ENCODE measurements at regions not wholly inside any gene's neighbourhood (a gene's known extent, or its start where the extent isn't known, plus 50 kb on each side); places are given as distances from the start of the nearest gene placed in this dataset.

GRCh38 chr9:119961774-119962424 is 592.7 kb upstream of the BRINP1 start:
- DNase-seq (ENCODE audit: low read depth, low spot score), result peak; percentile 67
- TF ChIP-seq CTCF (conservative IDR thresholded peaks at IDR 0.05), result peak; percentile 74
- H3K9me3 Mint-ChIP-seq, result no peaks in the 10 kb centered on the region

GRCh38 chr9:119959846-119960545 is 590.8 kb upstream of the BRINP1 start:
- H3K27me3 Mint-ChIP-seq (ENCODE audit: low read depth), result peaks cover 25% of the 10 kb centered on the region
- no peak for DNase-seq (ENCODE audit: low read depth, low spot score)
- no peaks in the 10 kb centered on the region for H3K9me3 Mint-ChIP-seq
- TF ChIP-seq CTCF (conservative IDR thresholded peaks at IDR 0.05), result no peak
- H3K36me3 Mint-ChIP-seq (ENCODE audit: low read depth), result no peaks in the 10 kb centered on the region
- H3K4me1 Mint-ChIP-seq, result no peaks in the 10 kb centered on the region
- H3K4me3 Mint-ChIP-seq, result no peak overlapping the region
- H3K27ac Mint-ChIP-seq (ENCODE audit: unreplicated experiment), result no peak overlapping the region

More at GRCh38 chr9:119961774-119962424, 592.7 kb upstream of the BRINP1 start:
- H3K36me3 Mint-ChIP-seq (ENCODE audit: low read depth), result no peaks in the 10 kb centered on the region
- no peak overlapping the region for H3K4me3 Mint-ChIP-seq
- peaks cover 36% of the 10 kb centered on the region for H3K27me3 Mint-ChIP-seq (ENCODE audit: low read depth)
- H3K4me1 Mint-ChIP-seq, result no peaks in the 10 kb centered on the region
- H3K27ac Mint-ChIP-seq (ENCODE audit: unreplicated experiment), result no peak overlapping the region

- Mint-ChIP-seq H3K4me3 (no peak overlapping the region), H3K27ac (ENCODE audit: unreplicated experiment) (no peak overlapping the region), H3K9me3 (no peaks in the 10 kb centered on the region), H3K4me1 (no peaks in the 10 kb centered on the region), H3K36me3 (ENCODE audit: low read depth) (no peaks in the 10 kb centered on the region), H3K27me3 (ENCODE audit: low read depth) (peaks cover 18% of the 10 kb centered on the region)
- DNase-seq (ENCODE audit: low read depth, low spot score), result no peak
- no peak for TF ChIP-seq CTCF (conservative IDR thresholded peaks at IDR 0.05)
These were observed 586.9 kb upstream of the BRINP1 start for GRCh38 chr9:119956111-119956510.

GRCh38 chr9:119955276-119955675 is 586.0 kb upstream of the BRINP1 start:
- TF ChIP-seq CTCF (conservative IDR thresholded peaks at IDR 0.05), result no peak
- DNase-seq (ENCODE audit: low read depth, low spot score), result no peak
- Mint-ChIP-seq H3K4me1 (no peaks in the 10 kb centered on the region), H3K4me3 (no peak overlapping the region), H3K27ac (ENCODE audit: unreplicated experiment) (no peak overlapping the region), H3K27me3 (ENCODE audit: low read depth) (peaks cover 21% of the 10 kb centered on the region), H3K36me3 (ENCODE audit: low read depth) (no peaks in the 10 kb centered on the region), H3K9me3 (no peaks in the 10 kb centered on the region)

- H3K9me3 Mint-ChIP-seq, result no peaks in the 10 kb centered on the region
- no peaks in the 10 kb centered on the region for H3K36me3 Mint-ChIP-seq (ENCODE audit: low read depth)
- peaks cover 31% of the 10 kb centered on the region for H3K27me3 Mint-ChIP-seq (ENCODE audit: low read depth)
- no peak overlapping the region for H3K4me3 Mint-ChIP-seq
- no peak overlapping the region for H3K27ac Mint-ChIP-seq (ENCODE audit: unreplicated experiment)
- DNase-seq (ENCODE audit: low read depth, low spot score), result no peak
- H3K4me1 Mint-ChIP-seq, result no peaks in the 10 kb centered on the region
- no peak for TF ChIP-seq CTCF (conservative IDR thresholded peaks at IDR 0.05)
These were observed 582.4 kb upstream of the BRINP1 start for GRCh38 chr9:119951591-119951990.

Measured in neural crest cell (in vitro differentiated cells).